ENCODE measurements at regions not wholly inside any gene's neighbourhood (a gene's known extent, or its start where the extent isn't known, plus 50 kb on each side); places are given as distances from the start of the nearest gene placed in this dataset.

GRCh38 chr9:90055226-90055625, 450.4 kb downstream of the GADD45G start:
- TF ChIP-seq, protein P1, sequence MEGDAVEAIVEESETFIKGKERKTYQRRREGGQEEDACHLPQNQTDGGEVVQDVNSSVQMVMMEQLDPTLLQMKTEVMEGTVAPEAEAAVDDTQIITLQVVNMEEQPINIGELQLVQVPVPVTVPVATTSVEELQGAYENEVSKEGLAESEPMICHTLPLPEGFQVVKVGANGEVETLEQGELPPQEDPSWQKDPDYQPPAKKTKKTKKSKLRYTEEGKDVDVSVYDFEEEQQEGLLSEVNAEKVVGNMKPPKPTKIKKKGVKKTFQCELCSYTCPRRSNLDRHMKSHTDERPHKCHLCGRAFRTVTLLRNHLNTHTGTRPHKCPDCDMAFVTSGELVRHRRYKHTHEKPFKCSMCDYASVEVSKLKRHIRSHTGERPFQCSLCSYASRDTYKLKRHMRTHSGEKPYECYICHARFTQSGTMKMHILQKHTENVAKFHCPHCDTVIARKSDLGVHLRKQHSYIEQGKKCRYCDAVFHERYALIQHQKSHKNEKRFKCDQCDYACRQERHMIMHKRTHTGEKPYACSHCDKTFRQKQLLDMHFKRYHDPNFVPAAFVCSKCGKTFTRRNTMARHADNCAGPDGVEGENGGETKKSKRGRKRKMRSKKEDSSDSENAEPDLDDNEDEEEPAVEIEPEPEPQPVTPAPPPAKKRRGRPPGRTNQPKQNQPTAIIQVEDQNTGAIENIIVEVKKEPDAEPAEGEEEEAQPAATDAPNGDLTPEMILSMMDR (IDR thresholded peaks at IDR 0.05; ENCODE audit: low read length), result no peak
- TF ChIP-seq EZH2 (IDR thresholded peaks at IDR 0.05; ENCODE audit: borderline replicate concordance, low read length), result no peak

Measured in OCI-LY1 (cell line).